Stimulated activated CD4-positive, alpha-beta T cell treated with anti-CD3 and anti-CD28 coated beads, Interleukin-2, amount 100 ng/mL, for 24 hours (primary cell): ENCODE measurements at regions not wholly inside any gene's neighbourhood (a gene's known extent, or its start where the extent isn't known, plus 50 kb on each side); places are given as distances from the start of the nearest gene placed in this dataset.

Experiments used
- DNase-seq, 2 donors: peaks; one replicate each; pipeline ENCODE4 v3.0.0-alpha.2; 2020

DNA sequence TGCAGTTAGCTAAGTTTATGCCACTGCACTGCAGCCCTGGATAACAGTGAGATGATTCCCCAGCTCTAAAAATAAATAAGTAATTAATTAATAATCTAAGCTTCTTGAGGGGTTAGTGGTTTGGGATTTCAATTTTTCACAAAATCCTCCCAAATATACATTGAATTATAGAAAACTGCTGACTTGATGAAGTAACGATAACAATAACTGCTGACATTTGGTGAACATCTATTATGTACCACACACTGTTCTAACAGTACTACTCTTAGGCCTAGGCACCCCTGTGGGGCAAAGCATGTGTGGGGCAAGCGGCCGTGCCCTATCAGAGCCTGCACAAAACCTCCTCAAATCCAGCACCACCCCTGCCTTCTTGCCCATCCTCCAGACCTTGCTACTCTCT, 245.8 kb upstream of the EPHA4 start:
- no peak for DNase-seq

DNA sequence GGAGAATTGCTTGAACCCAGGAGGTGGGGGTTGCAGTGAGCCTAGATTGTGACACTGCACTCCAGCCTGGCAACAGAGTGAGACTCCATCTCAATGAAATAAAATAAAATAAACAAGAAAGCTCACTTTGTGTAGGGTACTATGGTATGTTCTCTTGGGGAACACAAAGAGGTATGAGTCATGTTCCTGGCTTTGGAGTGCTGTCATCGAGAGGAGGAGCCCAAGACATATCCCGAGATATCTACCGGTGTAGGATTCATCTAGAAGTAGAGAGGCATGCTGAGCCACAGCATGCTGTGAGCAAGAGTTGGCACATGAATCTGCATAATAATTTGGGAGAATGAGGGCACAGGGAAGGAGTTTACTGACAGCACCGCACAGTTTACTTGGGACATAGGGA, 244.9 kb upstream of the EPHA4 start:
- no peak for DNase-seq

DNA sequence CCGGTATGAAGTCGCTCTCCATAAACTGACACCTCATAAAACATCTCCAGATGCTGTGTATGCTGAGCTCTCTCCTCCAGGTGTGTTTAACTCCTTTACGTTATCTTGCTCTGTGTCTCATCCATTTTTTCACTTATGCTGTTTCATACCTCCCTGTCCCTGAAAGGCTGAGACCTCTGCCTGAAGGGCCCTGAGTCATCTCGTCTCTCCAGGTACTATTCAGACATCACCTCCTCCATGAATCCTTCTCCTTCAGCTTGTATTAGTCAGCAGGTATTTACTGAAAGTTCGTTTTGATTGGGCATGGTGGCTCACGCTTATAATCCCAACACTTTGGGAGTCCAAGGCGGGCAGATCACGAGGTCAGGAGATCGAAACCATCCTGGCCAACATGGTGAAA, 244.5 kb upstream of the EPHA4 start:
- no peak for DNase-seq

DNA sequence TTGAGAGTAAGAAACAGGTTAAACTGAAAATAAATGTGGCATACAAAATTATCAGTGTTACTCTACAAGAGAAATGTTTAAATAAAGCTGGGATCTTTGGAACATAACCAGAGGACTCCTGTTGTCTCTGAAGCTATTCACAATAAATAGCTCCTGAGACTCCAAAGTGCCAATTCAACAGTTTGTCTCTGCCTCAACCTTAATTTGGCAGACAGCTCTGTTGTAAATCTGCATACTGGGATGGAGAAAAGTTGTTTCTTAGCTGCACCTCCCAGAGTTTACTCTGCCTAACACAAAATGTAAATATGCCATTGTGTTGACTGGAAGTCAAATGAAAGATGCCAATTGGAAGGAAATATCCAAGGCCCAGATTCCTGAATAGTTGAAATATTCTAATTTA, 238.5 kb upstream of the EPHA4 start:
- no peak for DNase-seq

DNA sequence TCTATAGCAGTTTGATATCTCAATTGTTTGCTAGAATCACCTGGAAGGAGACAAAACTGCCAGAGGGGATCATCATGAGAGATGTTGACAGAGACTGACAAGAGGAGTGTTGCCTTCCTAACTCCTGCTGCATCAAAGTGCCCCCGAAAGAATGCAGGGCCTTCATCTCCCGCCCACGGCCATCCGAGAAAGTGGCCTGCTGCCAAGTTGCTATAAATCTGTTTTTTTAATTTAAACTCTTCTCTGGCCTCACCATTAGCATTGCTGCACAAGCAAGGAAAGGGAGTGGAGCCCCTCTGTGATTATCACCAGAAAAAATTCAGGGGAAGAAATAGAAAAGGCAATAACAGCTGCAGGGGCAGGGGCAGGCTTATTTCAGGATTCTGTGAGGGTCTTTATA, 238.1 kb upstream of the EPHA4 start:
- DNase-seq = no peak

DNA sequence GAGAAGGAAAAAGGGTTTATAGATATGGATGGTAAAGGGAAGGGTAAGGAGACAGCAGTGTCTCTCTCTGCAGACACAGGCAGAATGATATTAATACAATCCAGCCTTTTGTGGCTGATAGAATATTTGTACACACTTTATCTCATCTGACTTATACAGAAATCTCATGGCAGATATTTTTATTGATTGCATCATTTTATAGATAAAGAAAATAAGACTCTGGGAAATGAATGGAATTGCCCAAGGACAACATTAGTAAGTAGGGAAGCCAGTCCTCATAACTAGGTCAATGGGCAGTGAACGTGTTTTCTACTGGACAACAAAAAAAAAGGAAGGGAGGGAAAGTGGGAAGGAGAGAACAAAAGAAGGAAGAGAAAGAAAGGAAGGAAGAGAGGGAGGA, 236.4 kb upstream of the EPHA4 start:
- DNase-seq = no peak

DNA sequence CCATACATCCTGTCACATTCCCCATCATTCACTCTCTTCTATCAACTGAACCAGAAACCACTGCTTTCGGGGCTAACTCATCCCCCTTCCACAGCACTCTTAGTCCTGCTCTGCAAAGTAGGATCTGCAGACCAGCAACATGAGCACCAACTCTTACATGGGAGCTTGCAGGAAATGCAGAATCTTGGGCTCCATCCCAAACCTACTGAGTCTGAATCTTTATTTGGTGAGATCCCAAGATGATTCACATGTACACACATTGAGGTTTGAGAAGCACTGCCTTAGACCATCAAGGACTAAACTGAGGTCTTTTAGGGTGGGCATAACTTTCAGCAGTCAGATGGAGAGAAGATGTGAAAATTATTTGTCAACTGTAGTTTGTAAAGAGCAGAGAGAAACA, 235.6 kb upstream of the EPHA4 start:
- no peak for DNase-seq

DNA sequence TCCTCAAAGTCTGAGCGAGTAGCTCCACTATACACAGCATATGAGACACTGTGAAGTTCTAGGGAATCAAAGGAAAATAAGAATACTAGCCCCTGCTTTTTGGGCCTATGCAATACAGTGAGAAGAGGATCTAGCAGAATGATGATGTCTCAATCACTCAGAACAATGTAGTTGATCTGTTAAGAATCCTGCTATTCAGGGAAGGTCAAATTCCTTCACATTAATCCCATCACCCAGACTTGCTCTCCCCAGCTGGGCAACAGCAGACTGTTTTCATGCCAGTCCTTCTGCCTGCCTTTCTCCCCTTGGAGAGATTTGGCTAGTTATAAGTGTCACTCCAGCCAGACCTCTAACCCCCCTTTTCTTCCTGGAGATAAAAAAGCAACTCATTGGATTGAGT, 230.0 kb upstream of the EPHA4 start:
- no peak for DNase-seq

DNA sequence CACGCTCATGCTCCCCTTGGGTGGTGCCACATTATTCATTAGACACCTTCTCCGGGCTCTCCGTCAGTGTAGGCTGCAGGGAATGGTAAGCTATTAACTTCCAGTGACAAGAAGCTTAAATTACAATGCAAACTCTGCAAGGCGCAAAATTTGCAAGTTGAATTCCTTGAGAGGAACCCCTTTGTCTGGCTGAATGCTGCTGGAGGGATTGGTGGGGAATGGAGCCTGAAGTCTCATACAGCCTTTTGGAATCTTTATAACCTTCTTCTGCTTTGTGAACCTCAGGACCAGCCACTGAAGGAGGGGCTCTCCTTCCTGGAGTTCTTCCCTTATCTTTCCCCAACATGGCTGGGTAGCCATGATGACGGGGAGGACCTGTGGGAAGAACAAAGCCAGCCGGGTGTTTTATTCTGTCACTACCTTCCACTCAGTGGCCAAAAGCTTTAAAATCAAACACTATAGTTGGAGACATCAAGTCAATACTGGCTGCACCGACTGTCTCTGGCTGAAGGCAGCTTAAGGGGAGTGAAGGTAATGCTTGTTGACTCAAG, 220.9 kb upstream of the EPHA4 start:
- no peak for DNase-seq

DNA sequence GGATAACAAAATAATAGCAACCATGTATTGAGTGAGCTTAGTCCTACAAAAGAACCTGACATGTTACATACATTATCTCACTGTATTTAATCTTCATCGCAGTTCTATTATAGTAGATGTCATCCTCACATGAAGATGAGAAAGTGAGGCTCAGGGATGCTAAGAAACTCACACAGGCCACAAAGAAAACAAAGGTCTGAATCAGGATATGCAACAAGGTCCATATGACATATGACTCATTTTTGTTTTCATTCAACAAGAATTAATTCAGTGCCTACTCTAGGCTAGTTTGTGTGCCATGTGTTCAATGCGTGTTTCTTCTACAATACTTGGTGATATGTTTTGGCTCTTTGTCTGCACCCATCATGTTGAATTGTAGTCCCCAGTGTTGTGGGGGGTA, 219.7 kb upstream of the EPHA4 start:
- no peak for DNase-seq

DNA sequence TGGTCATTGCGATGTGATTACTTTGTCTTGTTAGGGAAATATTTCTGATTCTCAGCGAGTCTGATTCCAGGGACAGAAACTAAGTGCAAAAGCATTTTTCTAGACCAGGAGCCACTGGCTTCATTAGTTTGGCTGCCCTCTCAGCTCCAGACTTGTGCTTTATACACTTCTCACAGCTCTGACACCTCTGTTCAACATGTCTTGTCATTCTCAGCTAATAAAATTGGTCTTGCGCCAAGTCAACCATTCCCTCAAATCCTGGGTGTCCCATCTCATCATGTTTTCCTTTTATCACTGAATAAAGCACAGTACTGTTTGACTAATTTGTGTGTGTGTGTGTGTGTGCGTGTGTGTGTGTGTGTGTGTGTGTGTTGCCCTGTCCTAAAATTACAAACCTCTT, 215.5 kb upstream of the EPHA4 start:
- DNase-seq = no peak

DNA sequence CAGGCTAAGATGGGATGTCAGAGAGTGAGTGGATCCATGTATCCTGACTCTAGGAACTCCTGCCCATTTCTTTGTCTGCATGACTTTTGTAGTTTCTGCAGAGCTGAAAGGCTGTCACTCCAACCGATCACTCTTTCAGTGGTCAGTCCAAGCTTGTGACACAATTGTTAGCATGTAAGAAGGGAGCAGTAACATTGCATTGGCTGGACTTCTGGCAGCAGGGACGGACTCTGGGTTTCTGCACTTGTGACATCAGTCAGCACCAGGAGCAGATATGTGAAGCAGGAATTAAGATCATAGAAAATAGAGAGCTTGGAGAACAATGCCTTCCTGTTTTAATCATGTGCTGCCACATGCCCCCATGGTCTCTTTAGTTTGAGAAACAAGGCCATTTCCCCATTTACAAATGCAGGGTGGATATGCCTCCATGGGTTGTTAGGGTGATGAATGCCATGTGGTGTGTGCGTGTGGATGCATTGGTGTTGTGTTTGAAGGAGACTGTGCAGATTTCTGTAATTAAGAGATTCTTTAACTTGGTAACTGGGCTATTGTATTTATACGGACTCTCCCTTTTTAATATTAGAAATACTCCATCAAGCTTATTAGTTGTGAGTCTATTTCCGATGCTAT, 214.3 kb upstream of the EPHA4 start:
- no peak for DNase-seq

DNA sequence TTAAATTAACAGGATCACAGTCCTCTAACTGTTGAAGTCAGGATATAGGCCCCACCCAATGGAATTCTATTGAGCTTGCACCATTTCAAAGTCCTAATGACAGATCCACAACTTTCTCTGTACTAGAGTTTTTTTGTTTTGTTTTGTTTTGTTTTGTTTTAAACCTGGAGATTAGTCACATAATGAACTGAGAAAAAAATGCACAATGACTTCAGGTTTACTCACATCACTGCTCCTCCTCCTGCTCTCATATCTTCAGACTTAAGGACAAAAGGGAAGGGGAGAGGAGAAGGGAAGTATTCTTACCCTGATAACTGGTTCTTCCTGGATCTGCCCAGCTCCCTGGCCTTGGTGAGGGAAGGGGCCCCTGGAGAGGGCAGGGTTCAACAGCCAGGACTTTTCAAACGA, 208.2 kb upstream of the EPHA4 start:
- no peak for DNase-seq

DNA sequence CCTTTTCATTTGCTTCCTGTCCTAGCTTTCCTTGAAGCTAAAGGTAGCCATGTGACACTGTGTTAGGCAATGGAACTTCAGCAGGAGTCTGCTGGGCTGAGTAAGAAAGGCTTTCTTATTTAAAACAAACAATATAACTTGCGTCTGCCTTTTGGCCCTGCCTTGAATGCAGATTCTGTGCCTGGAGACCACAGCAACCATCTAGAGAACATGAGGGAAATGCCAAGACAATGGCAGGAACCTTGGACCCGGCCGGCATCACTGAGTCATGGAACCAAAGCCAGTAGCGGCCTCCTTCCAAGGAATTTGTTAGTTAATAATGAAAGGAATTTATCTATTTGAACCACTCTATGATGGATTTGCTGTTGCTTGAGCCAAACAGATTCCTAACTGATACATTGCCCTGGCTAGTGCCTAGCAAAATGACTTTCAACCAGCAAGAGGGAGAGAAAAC, 207.5 kb upstream of the EPHA4 start:
- DNase-seq = no peak

DNA sequence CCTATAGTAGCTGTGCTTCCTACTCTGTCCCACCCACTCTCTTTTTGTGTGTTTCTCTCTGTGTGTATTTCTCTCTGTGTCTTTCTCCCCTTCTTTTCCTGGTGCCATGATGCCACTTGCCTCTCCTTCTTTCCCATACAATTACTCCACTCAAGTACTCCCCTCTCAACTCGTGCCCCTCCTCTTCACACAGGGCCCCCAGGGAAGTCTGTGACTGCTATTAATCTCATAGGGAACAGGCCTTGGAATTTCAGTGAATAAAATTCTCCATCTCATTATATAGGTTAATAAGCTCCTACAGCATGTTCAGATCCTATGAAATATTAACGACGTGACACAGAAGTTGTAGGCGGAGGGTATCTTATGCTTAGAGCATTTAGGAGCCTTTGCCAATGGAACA, 205.9 kb upstream of the EPHA4 start:
- DNase-seq = no peak

DNA sequence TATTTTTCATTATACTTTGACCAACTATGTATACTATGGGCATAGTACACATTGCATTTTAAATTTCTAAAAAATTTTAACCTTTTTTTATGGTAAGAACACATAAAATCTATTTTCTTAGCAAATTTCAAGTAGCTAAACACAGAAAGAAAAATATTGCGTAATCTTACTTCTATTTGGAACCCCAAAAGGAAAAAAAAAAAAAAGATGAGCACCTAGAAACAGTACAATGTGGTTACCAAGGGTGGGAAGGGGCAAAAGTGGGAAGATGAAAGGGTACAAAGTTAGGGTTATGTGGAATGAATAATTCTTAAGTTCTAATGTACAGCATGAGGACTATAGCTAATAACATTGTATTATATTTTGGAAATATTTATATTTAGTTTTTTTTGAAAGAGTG, 205.0 kb upstream of the EPHA4 start:
- no peak for DNase-seq

DNA sequence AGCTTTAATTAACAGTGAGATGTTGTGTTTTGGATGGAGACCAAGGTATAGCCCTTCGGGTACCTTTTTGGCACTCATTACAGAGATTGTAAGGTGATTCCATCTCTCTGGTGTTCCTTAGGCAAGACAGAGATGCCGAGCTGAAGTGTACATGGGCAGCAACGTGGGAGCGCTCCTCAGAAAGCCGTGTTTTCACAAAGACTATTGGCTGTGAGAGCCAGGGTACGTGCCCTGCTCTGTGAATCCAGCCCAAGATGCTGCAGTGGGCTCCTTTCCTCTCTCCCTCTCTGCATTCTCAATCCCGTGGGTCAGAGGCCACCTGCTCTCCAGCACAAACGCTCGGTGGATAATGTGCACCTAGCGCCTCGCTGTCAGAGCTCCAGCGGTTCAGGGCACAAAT, 203.0 kb upstream of the EPHA4 start:
- DNase-seq = no peak

DNA sequence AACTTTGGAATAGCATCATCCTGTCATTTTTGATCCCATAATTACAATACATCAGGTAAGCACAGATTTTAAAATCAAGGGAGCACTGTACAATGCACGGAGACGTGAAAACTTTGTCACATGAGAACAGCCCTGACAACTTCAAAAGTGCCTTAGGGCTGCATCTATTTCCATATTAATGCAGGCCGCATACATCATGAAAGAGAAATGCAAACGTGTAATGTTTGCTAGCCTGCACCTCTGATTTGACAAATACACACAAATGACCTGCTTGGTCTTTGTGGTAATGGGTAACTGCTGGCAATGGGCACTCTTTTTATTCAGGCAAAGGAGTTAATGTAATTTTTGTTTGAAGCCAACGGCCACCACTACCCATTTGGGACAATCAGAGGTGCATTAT, 202.0 kb upstream of the EPHA4 start:
- no peak for DNase-seq

DNA sequence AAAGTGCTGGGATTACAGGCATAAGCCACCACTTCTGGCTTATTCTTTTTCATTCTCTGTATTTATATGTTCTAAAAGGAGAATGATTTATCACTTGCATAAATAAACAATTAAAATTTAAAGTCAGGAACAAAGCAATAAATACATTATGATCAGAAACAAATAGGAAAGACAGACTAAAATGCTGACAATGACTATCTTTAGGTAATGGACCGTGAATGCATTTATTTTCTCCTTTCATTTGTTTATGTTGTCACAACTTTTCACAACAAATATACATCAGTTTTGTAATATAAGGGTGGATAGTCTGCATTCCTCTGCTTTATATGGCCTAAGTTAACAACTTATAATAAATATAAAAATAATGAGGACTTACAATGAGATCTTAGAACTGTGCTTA, 199.2 kb upstream of the EPHA4 start:
- DNase-seq = no peak

DNA sequence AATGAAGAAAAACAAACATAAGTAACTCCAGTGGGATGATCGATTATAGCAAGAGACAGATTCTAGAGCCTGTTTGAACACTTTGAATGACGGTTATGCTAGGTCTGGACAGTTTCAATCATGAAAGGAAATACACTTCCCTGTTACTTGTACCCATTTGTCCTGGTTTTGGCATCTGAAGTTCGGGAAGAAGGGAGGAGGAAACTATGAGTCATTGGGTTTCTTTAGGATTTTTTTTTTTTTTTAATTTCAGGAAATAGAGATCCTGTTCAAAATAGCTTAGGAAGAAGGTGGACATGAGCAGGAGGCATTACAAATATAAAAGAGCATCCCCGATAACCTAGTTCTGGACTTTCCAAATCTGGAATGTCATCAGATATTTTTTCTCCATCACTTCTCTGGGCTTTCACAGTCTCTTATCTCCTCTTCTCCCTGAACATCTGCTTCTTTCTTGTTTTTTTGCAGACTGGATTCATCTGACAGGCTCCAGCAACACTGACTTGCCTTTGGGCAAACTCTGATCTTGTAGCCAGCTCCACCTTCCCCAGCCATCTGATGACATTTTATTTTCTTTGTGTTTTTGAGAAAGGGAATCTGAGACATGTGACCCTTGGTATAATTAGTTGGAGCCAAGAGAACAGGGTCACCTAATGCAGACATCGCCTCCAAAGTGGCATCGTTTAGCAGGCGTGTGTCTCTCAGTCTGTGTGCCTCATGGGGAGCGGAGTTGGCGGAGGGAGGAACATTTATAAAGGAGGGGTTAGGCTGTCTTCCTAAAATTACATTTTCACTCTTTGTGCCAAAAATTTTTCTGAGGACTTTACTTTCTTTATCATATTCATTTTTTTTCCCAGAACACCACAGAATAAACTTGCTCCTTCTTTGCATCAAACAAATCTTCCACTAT, 195.3 kb upstream of the EPHA4 start:
- DNase-seq = no peak

DNA sequence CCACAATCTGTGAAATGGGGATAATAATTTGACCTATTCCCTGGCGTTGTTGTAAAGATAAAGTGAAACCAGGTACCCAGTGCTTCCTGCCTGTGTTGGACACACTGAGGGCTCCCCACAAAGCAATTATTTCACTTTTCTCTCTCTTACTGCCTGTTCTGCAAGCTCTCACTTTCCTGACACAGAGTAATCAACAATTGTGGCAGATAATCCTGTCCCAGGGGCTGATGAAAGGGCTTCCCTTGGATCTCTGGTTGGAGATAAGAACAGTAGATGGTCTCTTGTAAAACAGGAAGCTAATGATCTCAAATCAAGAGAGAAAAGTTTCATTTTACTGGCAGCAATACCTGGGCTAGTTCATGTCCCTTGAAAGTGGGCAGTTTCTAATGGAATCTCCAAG, 190.4 kb upstream of the EPHA4 start:
- DNase-seq = no peak

DNA sequence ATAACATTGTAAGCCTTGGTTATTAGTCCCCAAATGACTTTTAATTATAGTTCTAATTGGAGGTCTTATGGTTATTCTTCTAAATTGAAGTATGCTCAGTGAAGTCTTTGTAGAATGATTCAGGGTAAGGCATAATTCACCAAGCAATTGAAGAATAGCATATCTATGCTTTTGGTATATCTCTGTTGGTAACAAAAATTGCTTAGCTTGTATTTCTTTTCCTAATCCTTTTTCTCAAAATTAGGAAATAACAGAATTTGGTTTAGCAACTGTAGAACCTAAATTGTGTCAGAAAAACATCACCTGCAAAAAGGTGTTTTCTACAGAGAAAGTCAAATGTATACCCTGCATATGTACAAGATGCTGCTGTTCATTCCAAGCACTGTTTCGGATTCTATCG, 189.2 kb upstream of the EPHA4 start:
- no peak for DNase-seq

DNA sequence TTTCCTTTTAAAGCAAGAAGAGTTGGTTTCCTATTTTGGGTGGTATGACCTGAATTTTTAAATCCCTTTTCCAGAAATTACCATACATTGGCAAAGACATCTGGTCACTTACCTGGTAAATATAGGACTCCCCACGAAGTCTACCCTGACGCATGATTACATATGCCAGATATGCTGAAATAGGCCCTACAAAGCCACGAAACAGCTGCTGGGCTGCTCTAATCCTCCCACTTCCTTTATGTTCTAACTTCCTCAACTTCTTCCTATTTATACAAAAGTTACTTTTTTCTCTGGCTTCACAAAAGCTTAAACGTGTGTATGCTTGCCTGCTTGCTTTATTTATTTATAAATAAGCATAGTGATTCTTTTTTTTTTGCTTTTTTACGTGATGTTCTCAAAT, 186.0 kb upstream of the EPHA4 start:
- DNase-seq = no peak

DNA sequence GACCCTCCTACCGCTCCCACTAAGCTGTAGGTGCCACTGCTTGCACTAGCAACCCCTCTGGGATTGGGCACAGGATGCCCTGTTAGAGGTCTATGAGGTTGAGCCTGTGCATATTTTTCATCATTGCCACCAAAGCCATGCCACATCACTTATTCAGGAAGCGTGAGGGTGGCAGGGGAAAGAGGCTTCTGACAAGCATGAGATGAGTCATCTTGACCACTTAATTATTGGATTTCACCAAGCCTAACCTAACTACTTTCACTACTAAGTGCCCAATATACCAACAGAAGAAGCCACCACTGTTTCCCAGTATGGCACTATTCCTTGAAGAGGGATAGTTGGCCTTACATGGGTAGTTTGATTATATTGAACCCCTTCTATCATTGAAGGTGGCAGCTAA, 181.3 kb upstream of the EPHA4 start:
- no peak for DNase-seq
